Calu3 (cell line): ENCODE measurements at regions not wholly inside any gene's neighbourhood (a gene's known extent, or its start where the extent isn't known, plus 50 kb on each side); places are given as distances from the start of the nearest gene placed in this dataset.

Experiments used
- BruUV-seq: library from RNA; stranded (reverse); fragments of 400-500 nt; replicated peaks from 2 replicates; lab custom pipeline; 2021; lab: Mats Ljungman, UMichigan
- CTCF ChIA-PET: fragments of 300-600 bp; sonication (Branson Sonifier 250); formaldehyde crosslinking; loops from one replicate; lab custom pipeline; 2022; ENCODE audit warnings: antibody characterized with exemption; lab: Charles Lee
- DNase-seq: peaks from one replicate; pipeline ENCODE4 v3.0.0; 2022
- H3K27ac Mint-ChIP-seq: one replicate; pipeline ENCODE4 v1.8.0; 2022; ENCODE audit warnings: mixed read lengths; ENCODE audit not compliant: unreplicated experiment
- H3K27me3 Mint-ChIP-seq: one replicate; pipeline ENCODE4 v1.8.0; 2022; ENCODE audit warnings: mixed read lengths; ENCODE audit not compliant: unreplicated experiment
- H3K36me3 Mint-ChIP-seq: one replicate; pipeline ENCODE4 v1.8.0; 2022; ENCODE audit warnings: mild to moderate bottlenecking, moderate library complexity, mixed read lengths; ENCODE audit not compliant: insufficient read depth, unreplicated experiment
- H3K4me1 Mint-ChIP-seq: one replicate; pipeline ENCODE4 v1.8.0; 2022; ENCODE audit warnings: mild to moderate bottlenecking, low read depth, mixed read lengths; ENCODE audit not compliant: unreplicated experiment
- H3K4me3 Mint-ChIP-seq: one replicate; pipeline ENCODE4 v1.8.0; 2022; ENCODE audit warnings: mild to moderate bottlenecking, low read depth, moderate library complexity, mixed read lengths; ENCODE audit not compliant: unreplicated experiment
- H3K9me3 Mint-ChIP-seq: one replicate; pipeline ENCODE4 v1.8.0; 2022; ENCODE audit warnings: low read depth, mixed read lengths; ENCODE audit not compliant: unreplicated experiment
- CTCF ChIP-seq: fragments of 200-600 bp; IDR thresholded peaks from one replicate; pipeline ENCODE4 v1.8.0; 2022; ENCODE audit warnings: antibody characterized with exemption; ENCODE audit not compliant: unreplicated experiment
- intact Hi-C: fragments of 100-400 bp; cut with micrococcal nuclease; formaldehyde crosslinking; loops from one replicate; pipeline ENCODE4 v1.10.0; 2022; ENCODE audit not compliant: unreplicated experiment

GRCh38 chr7:14962778-14963177 lies 60.2 kb upstream of the DGKB start:
- CTCF ChIA-PET, result interaction anchor here (0.6 kb wide), 1 partner anchor 129 kb away, joined by 3 read pairs; no protein-coding TSS in a partner anchor
- no peak for TF ChIP-seq CTCF
- no peaks in the 10 kb centered on the region for H3K27me3 Mint-ChIP-seq
- H3K4me1 Mint-ChIP-seq, result no peaks in the 10 kb centered on the region
- no peak for DNase-seq
- intact Hi-C loops, result no loop called here
- H3K4me3 Mint-ChIP-seq, result no peak overlapping the region
- no TSS peak for BruUV-seq
- no peaks in the 10 kb centered on the region for H3K9me3 Mint-ChIP-seq
- H3K27ac Mint-ChIP-seq, result no peak overlapping the region
- no peaks in the 10 kb centered on the region for H3K36me3 Mint-ChIP-seq

- H3K27me3 Mint-ChIP-seq, result no peaks in the 10 kb centered on the region
- no peaks in the 10 kb centered on the region for H3K36me3 Mint-ChIP-seq
- CTCF ChIA-PET, result no interaction called here
- no peak for TF ChIP-seq CTCF
- intact Hi-C loops, result no loop called here
- DNase-seq, result no peak
- no peaks in the 10 kb centered on the region for H3K9me3 Mint-ChIP-seq
- no peak overlapping the region for H3K27ac Mint-ChIP-seq
- H3K4me1 Mint-ChIP-seq, result no peaks in the 10 kb centered on the region
- no TSS peak for BruUV-seq
- no peak overlapping the region for H3K4me3 Mint-ChIP-seq
Measured at GRCh38 chr7:14960721-14961120, 58.2 kb upstream of the DGKB start.

GRCh38 chr7:14959339-14959738 lies 56.8 kb upstream of the DGKB start:
- Mint-ChIP-seq H3K27ac (no peak overlapping the region), H3K36me3 (no peaks in the 10 kb centered on the region), H3K4me1 (no peaks in the 10 kb centered on the region), H3K4me3 (no peak overlapping the region), H3K27me3 (no peaks in the 10 kb centered on the region), H3K9me3 (no peaks in the 10 kb centered on the region)
- CTCF ChIA-PET, result interaction anchor here (0.7 to 0.8 kb wide), 2 partner anchors 47 to 57 kb away, joined by 3 to 6 read pairs; no protein-coding TSS in a partner anchor
- DNase-seq, result no peak
- TF ChIP-seq CTCF, result no peak
- intact Hi-C loops, result no loop called here
- no TSS peak for BruUV-seq

DNA sequence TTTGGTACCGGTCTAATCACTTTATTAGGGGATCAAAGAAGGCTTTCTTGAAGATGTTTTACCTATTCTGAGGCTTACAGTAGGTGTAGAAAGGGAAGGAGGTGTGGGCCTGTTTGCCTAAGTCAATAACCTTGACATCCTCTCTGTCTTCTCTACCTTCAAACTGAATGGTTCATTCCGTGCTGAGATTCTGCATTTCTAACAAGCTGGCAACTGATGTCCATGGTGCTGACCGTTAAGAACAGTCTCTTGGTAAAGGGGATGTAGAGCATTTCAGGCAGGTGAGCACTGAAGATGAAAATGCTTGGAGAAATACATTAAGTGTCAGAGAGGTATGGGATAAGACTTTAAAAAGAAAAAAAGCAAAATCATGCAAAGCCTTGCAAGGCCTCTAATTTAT lies 51.5 kb upstream of the DGKB start:
- no peak for DNase-seq
- TF ChIP-seq CTCF, result no peak
- H3K9me3 Mint-ChIP-seq, result no peaks in the 10 kb centered on the region
- H3K27ac Mint-ChIP-seq, result no peak overlapping the region
- no peaks in the 10 kb centered on the region for H3K4me1 Mint-ChIP-seq
- intact Hi-C loops, result no loop called here
- H3K36me3 Mint-ChIP-seq, result no peaks in the 10 kb centered on the region
- CTCF ChIA-PET, result no interaction called here
- no peak overlapping the region for H3K4me3 Mint-ChIP-seq
- no peaks in the 10 kb centered on the region for H3K27me3 Mint-ChIP-seq
- BruUV-seq, result no TSS peak
